ENCODE measurements at regions not wholly inside any gene's neighbourhood (a gene's known extent, or its start where the extent isn't known, plus 50 kb on each side); places are given as distances from the start of the nearest gene placed in this dataset.

DNA sequence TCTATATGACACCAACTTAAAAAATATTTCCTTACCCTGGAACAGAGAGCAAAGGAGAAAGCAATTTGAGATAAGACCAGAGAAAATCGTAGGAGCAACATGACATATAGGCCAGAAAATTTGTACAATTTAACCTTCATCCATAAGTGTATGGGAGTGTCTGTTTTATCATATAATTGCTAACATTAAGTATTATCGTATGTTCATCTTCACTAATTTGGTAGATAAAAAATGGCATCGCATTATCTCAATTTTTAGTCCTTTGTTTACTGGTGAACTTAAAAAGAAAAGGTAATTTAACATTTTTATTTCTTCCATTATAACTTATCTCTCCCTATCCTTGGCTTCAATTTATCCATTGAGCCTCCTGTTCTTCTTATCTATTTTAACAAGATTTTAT lies 873.4 kb downstream of the KCNMA1 start:
- TF ChIP-seq CREM (CRISPR knock-in tag; IDR thresholded peaks at IDR 0.05) (no peak), CTCF (IDR thresholded peaks at IDR 0.05) (no peak), JUN (CRISPR knock-in tag; IDR thresholded peaks at IDR 0.05) (no peak), ZNF423 (CRISPR knock-in tag; IDR thresholded peaks at IDR 0.05) (no peak), ZNF532 (CRISPR knock-in tag; IDR thresholded peaks at IDR 0.05; ENCODE audit: borderline replicate concordance) (no peak), ZNF416 (CRISPR knock-in tag; IDR thresholded peaks at IDR 0.05) (no peak), ZNF121 (CRISPR knock-in tag; IDR thresholded peaks at IDR 0.05) (no peak), TEAD4 (CRISPR knock-in tag; IDR thresholded peaks at IDR 0.05) (no peak), ZNF138 (CRISPR knock-in tag; conservative IDR thresholded peaks at IDR 0.05) (no peak)
- TF ChIP-seq, protein P1, sequence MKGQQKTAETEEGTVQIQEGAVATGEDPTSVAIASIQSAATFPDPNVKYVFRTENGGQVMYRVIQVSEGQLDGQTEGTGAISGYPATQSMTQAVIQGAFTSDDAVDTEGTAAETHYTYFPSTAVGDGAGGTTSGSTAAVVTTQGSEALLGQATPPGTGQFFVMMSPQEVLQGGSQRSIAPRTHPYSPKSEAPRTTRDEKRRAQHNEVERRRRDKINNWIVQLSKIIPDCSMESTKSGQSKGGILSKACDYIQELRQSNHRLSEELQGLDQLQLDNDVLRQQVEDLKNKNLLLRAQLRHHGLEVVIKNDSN (CRISPR knock-in tag; IDR thresholded peaks at IDR 0.05) = no peak

Data from WTC11 (cell line).